ENCODE measurements at regions not wholly inside any gene's neighbourhood (a gene's known extent, or its start where the extent isn't known, plus 50 kb on each side); places are given as distances from the start of the nearest gene placed in this dataset.

GRCh38 chr1:217948741-217949140 is 317.6 kb downstream of the SPATA17 start:
- H3K4me3 ChIP-seq (ENCODE audit: low read length): no peak overlapping the region
- no peak for DNase-seq (ENCODE audit: low read depth)
- TF ChIP-seq, protein P1, sequence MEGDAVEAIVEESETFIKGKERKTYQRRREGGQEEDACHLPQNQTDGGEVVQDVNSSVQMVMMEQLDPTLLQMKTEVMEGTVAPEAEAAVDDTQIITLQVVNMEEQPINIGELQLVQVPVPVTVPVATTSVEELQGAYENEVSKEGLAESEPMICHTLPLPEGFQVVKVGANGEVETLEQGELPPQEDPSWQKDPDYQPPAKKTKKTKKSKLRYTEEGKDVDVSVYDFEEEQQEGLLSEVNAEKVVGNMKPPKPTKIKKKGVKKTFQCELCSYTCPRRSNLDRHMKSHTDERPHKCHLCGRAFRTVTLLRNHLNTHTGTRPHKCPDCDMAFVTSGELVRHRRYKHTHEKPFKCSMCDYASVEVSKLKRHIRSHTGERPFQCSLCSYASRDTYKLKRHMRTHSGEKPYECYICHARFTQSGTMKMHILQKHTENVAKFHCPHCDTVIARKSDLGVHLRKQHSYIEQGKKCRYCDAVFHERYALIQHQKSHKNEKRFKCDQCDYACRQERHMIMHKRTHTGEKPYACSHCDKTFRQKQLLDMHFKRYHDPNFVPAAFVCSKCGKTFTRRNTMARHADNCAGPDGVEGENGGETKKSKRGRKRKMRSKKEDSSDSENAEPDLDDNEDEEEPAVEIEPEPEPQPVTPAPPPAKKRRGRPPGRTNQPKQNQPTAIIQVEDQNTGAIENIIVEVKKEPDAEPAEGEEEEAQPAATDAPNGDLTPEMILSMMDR (IDR thresholded peaks at IDR 0.05; ENCODE audit: insufficient read depth, low read depth, low read length, missing control alignments): no peak

GRCh38 chr1:217953330-217953729 is 322.2 kb downstream of the SPATA17 start:
- TF ChIP-seq, protein P1 (IDR thresholded peaks at IDR 0.05; ENCODE audit: insufficient read depth, low read depth, low read length, missing control alignments): no peak

DNA sequence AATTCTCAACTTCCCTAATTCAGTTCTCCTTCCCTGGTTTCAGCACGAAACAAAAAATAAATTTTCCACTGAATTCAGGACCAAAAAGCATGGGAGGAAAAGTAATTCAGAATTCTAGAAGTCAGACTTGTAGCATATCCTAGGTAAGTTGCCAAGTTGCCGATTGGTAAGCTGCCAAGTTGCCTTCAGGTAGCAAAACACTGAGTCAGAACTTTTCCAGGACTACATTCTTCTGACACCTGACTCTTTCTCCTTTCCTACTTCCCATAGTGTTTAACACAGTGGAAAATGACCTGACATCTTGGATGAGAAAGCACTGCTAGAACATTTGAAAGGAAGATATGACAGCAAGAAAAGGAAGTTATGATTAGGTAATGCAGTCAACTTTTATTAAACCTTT is 322.8 kb downstream of the SPATA17 start:
- TF ChIP-seq, protein P1 (IDR thresholded peaks at IDR 0.05; ENCODE audit: insufficient read depth, low read depth, low read length, missing control alignments): no peak
- peak; percentile 82 for DNase-seq (ENCODE audit: low read depth)
- no peak overlapping the region for H3K4me3 ChIP-seq (ENCODE audit: low read length)

More at GRCh38 chr1:217953330-217953729, 322.2 kb downstream of the SPATA17 start:
- H3K4me3 ChIP-seq (ENCODE audit: low read length): no peak overlapping the region
- no peak for DNase-seq (ENCODE audit: low read depth)

DNA sequence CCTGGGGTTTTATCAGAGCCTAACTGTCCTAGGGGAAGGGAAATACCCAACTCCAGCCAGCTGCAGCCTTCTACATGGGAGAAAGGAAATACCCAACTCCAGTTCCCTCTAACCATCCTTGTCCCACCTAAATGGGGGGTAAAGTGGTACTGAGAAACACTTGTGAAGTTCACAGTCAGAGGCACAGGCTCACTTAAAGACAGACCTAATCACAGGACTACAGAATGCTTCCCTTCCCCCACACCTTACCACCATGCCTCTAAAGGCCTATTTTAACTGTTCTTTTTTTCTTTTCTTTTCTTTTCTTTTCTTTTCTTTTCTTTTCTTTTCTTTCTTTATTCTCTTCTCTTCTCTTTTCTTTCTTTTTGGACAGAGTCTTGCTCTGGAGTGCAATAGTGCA is 324.6 kb downstream of the SPATA17 start:
- H3K4me3 ChIP-seq (ENCODE audit: low read length): no peak overlapping the region
- TF ChIP-seq, protein P1 (IDR thresholded peaks at IDR 0.05; ENCODE audit: insufficient read depth, low read depth, low read length, missing control alignments): no peak
- no peak for DNase-seq (ENCODE audit: low read depth)

GRCh38 chr1:217965156-217965786 is 319.8 kb upstream of the RRP15 start:
- TF ChIP-seq, protein P1 (IDR thresholded peaks at IDR 0.05; ENCODE audit: insufficient read depth, low read depth, low read length, missing control alignments): no peak
- no peak for DNase-seq (ENCODE audit: low read depth)
- H3K4me3 ChIP-seq (ENCODE audit: low read length): no peak overlapping the region

DNA sequence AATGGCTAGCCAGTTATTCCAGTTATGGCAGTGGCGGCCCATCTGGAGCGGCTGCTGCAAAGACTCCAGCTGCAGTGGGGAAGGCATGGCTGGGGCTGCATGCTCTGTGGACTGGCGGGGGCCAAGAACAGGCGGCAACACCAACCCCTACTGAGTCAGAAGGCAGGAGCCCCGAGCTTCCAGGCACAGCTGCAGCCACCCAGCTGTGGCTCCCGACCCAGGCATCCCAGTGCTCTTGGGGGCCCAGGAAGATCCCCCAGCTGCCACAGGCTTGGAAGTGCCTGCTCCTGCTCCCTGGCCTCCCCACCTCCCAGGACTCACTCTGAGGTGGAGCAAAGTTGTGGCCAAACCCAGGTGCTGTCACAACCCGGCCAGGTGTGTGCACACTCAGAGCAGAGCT is 317.0 kb upstream of the RRP15 start:
- no peak for DNase-seq (ENCODE audit: low read depth)
- no peak overlapping the region for H3K4me3 ChIP-seq (ENCODE audit: low read length)
- TF ChIP-seq, protein P1 (IDR thresholded peaks at IDR 0.05; ENCODE audit: insufficient read depth, low read depth, low read length, missing control alignments): no peak

DNA sequence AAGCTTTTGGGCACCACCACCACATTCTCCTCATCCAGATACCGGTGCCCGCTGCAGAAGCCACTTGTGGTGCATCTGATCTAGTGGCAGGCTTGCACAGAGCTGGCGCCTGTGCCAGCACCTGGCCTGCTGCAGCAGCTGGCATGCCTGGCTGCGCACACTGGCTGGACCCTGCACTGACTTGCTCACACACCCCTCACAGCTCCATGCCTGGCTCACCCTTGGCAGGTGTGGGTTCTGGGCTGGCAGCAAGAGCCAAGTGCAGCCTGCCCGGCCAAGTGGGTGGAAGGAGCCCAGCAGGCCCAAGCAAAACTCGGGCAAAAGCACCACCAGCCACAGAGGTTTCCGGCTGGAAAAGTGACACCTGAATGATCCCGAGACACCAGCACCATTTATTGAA is 315.7 kb upstream of the RRP15 start:
- DNase-seq (ENCODE audit: low read depth): no peak
- no peak overlapping the region for H3K4me3 ChIP-seq (ENCODE audit: low read length)
- TF ChIP-seq, protein P1 (IDR thresholded peaks at IDR 0.05; ENCODE audit: insufficient read depth, low read depth, low read length, missing control alignments): no peak
